Duodenal mucosa (tissue), 2 donors: ENCODE measurements at regions not wholly inside any gene's neighbourhood (a gene's known extent, or its start where the extent isn't known, plus 50 kb on each side); places are given as distances from the start of the nearest gene placed in this dataset.

Experiments
- H3K27ac ChIP-seq: one replicate; pipeline ENCODE4 v1.7.0; 2013; ENCODE audit warnings: low read depth, low read length
- H3K27me3 ChIP-seq, 2 donors: one replicate each; pipeline ENCODE4 v1.7.0; 2013; ENCODE audit warnings: low read length in 2 of 2, control low read depth in 1 of 2; ENCODE audit not compliant: insufficient read depth in 2 of 2, control insufficient read depth in 1 of 2
- H3K36me3 ChIP-seq, 2 donors: one replicate each; pipeline ENCODE4 v1.7.0; 2013; ENCODE audit warnings: low read length in 2 of 2, control low read depth in 1 of 2; ENCODE audit not compliant: insufficient read depth in 2 of 2, control insufficient read depth in 1 of 2
- H3K4me1 ChIP-seq, 2 donors: one replicate each; pipeline ENCODE4 v1.7.0; 2013; ENCODE audit warnings: low read length in 2 of 2, control low read depth in 1 of 2; ENCODE audit not compliant: insufficient read depth in 2 of 2, control insufficient read depth in 1 of 2
- H3K4me3 ChIP-seq, 2 donors: one replicate each; pipeline ENCODE4 v1.7.0; 2013; ENCODE audit warnings: low read length in 2 of 2, low read depth in 1 of 2
- H3K9ac ChIP-seq, 2 donors: one replicate each; pipeline ENCODE4 v1.7.0; 2013; ENCODE audit warnings: low read length in 2 of 2, low read depth in 1 of 2
- H3K9me3 ChIP-seq, 2 donors: one replicate each; pipeline ENCODE4 v1.7.0; 2013; ENCODE audit warnings: low read length in 2 of 2, control low read depth in 1 of 2; ENCODE audit not compliant: control insufficient read depth in 1 of 2

- no peaks in the 10 kb centered on the region for H3K4me1 ChIP-seq
- H3K9me3 ChIP-seq: no peaks in the 10 kb centered on the region
- no peaks in the 10 kb centered on the region for H3K36me3 ChIP-seq
- no peak overlapping the region for H3K9ac ChIP-seq
- H3K27ac ChIP-seq: no peak overlapping the region
- no peaks in the 10 kb centered on the region for H3K27me3 ChIP-seq
- no peak overlapping the region for H3K4me3 ChIP-seq
Observed at GRCh38 chr1:194478731-194479130, 1292.3 kb upstream of the B3GALT2 start.

GRCh38 chr1:194477908-194478307, 1291.5 kb upstream of the B3GALT2 start:
- H3K4me1 ChIP-seq: no peaks in the 10 kb centered on the region
- H3K27me3 ChIP-seq: no peaks in the 10 kb centered on the region

DNA sequence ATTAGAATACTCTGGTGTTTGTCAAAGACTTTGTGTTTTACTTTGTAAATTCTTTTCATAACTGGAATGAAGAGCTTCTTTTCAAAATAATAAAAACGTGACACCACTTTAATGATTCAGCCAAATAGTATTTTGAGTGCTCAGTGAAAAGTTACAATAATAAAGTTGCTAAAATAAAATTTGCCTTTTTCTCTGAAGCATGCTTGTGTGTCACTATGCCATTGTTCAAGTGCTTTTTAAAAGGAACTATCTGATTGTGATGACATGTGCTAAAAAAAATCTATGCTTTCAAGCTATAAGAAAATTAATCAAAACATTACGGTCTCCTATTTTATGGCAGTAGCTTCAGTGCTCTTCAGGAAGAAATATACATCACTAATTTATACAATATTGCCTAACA, 1290.5 kb upstream of the B3GALT2 start:
- Histone ChIP-seq H3K4me3 (no peak overlapping the region), H3K4me1 (no peaks in the 10 kb centered on the region), H3K36me3 (no peaks in the 10 kb centered on the region), H3K9ac (no peak overlapping the region), H3K9me3 (no peaks in the 10 kb centered on the region), H3K27ac (no peak overlapping the region), H3K27me3 (no peaks in the 10 kb centered on the region)

More at GRCh38 chr1:194477908-194478307, 1291.5 kb upstream of the B3GALT2 start:
- H3K27ac ChIP-seq: no peak overlapping the region
- no peak overlapping the region for H3K4me3 ChIP-seq
- H3K9me3 ChIP-seq: no peaks in the 10 kb centered on the region
- no peak overlapping the region for H3K9ac ChIP-seq
- no peaks in the 10 kb centered on the region for H3K36me3 ChIP-seq

- Histone ChIP-seq H3K9me3 (no peaks in the 10 kb centered on the region), H3K9ac (no peak overlapping the region), H3K4me1 (no peaks in the 10 kb centered on the region), H3K27me3 (no peaks in the 10 kb centered on the region), H3K4me3 (no peak overlapping the region), H3K27ac (no peak overlapping the region), H3K36me3 (no peaks in the 10 kb centered on the region)
Observed at GRCh38 chr1:194476351-194476750, 1289.9 kb upstream of the B3GALT2 start.

- no peaks in the 10 kb centered on the region for H3K27me3 ChIP-seq
- no peak overlapping the region for H3K27ac ChIP-seq
- H3K9me3 ChIP-seq: no peaks in the 10 kb centered on the region
- no peak overlapping the region for H3K4me3 ChIP-seq
- no peaks in the 10 kb centered on the region for H3K36me3 ChIP-seq
- no peak overlapping the region for H3K9ac ChIP-seq
- H3K4me1 ChIP-seq: no peaks in the 10 kb centered on the region
Observed at GRCh38 chr1:194474701-194475100, 1288.3 kb upstream of the B3GALT2 start.

- H3K9me3 ChIP-seq: no peaks in the 10 kb centered on the region
- no peak overlapping the region for H3K27ac ChIP-seq
- no peaks in the 10 kb centered on the region for H3K4me1 ChIP-seq
- H3K36me3 ChIP-seq: no peaks in the 10 kb centered on the region
- H3K27me3 ChIP-seq: no peaks in the 10 kb centered on the region
- no peak overlapping the region for H3K4me3 ChIP-seq
- H3K9ac ChIP-seq: no peak overlapping the region
Observed at GRCh38 chr1:194473766-194474165, 1287.4 kb upstream of the B3GALT2 start.

DNA sequence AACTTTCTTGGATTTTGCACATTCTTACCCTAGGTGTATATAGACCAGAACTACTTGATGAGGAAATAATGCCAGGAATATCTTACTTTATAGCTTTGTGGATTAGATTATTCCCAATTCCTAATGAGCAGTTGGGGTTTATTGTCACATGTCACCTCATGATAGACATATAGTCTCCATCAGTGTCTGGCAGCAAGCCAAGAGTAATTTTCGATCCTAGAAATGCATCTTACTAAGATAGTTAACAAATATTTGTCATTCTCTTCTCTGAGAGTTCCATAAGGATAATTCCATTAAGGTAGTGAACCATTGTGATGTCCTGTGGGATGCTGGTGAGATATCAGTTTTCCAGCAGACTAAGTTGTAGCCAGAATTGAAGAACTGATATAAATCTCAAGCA, 1282.9 kb upstream of the B3GALT2 start:
- Histone ChIP-seq H3K36me3 (no peaks in the 10 kb centered on the region), H3K27ac (no peak overlapping the region), H3K4me3 (no peak overlapping the region), H3K4me1 (no peaks in the 10 kb centered on the region), H3K9ac (no peak overlapping the region), H3K27me3 (no peaks in the 10 kb centered on the region), H3K9me3 (no peaks in the 10 kb centered on the region)

GRCh38 chr1:194466706-194467105, 1280.3 kb upstream of the B3GALT2 start:
- Histone ChIP-seq H3K4me1 (no peaks in the 10 kb centered on the region), H3K9ac (no peak overlapping the region), H3K27me3 (no peaks in the 10 kb centered on the region), H3K4me3 (no peak overlapping the region), H3K36me3 (no peaks in the 10 kb centered on the region), H3K9me3 (no peaks in the 10 kb centered on the region), H3K27ac (no peak overlapping the region)

- H3K4me3 ChIP-seq: no peak overlapping the region
- H3K9me3 ChIP-seq: no peaks in the 10 kb centered on the region
- no peaks in the 10 kb centered on the region for H3K4me1 ChIP-seq
- H3K36me3 ChIP-seq: no peaks in the 10 kb centered on the region
- H3K27me3 ChIP-seq: no peaks in the 10 kb centered on the region
- H3K27ac ChIP-seq: no peak overlapping the region
- no peak overlapping the region for H3K9ac ChIP-seq
Observed at GRCh38 chr1:194447636-194448035, 1261.2 kb upstream of the B3GALT2 start.

- no peaks in the 10 kb centered on the region for H3K27me3 ChIP-seq
- no peak overlapping the region for H3K9ac ChIP-seq
- no peak overlapping the region for H3K27ac ChIP-seq
- H3K4me1 ChIP-seq: no peaks in the 10 kb centered on the region
- peaks cover 0 to 7% of the 10 kb centered on the region in 2 donors for H3K9me3 ChIP-seq
- H3K4me3 ChIP-seq: no peak overlapping the region
- no peaks in the 10 kb centered on the region for H3K36me3 ChIP-seq
Observed at GRCh38 chr1:194445244-194445643, 1258.8 kb upstream of the B3GALT2 start.
